H1 (cell line): ENCODE measurements at regions not wholly inside any gene's neighbourhood (a gene's known extent, or its start where the extent isn't known, plus 50 kb on each side); places are given as distances from the start of the nearest gene placed in this dataset.

Source experiments
- CBX8 ChIP-seq: fragments of 300-800, 300-1000 bp; sonication (generic); IDR thresholded peaks from 2 replicates; pipeline ENCODE4 v1.7.1; 2016; ENCODE audit warnings: low read depth, low read length, borderline replicate concordance
- EZH2 ChIP-seq: fragments of 200-600 bp; sonication (generic); IDR thresholded peaks from 2 replicates; pipeline ENCODE4 v1.7.1; 2012; ENCODE audit warnings: low read depth, mild to moderate bottlenecking, moderate library complexity, low read length, inconsistent platforms; ENCODE audit not compliant: severe bottlenecking
- NANOG ChIP-seq: IDR thresholded peaks from 2 replicates; pipeline ENCODE4 v1.6.1; 2011; ENCODE audit warnings: low read length, low read depth, mild to moderate bottlenecking, inconsistent platforms; ENCODE audit not compliant: insufficient read depth, poor library complexity, severe bottlenecking
- TAF1 ChIP-seq: IDR thresholded peaks from 2 replicates; pipeline ENCODE4 v1.6.1; 2011; ENCODE audit warnings: mild to moderate bottlenecking, low read depth, low read length

GRCh38 chr16:26643519-26643918 lies 423.2 kb upstream of the C16orf82 start (continued):
- TF ChIP-seq CBX8 (no peak), TAF1 (no peak), NANOG (no peak), EZH2 (no peak)
